ENCODE measurements at regions not wholly inside any gene's neighbourhood (a gene's known extent, or its start where the extent isn't known, plus 50 kb on each side); places are given as distances from the start of the nearest gene placed in this dataset.

GRCh38 chr4:31548823-31549222, 828.7 kb downstream of the PCDH7 start:
- DNase-seq, result no peak
- no peaks in the 10 kb centered on the region for H3K9me3 ChIP-seq (ENCODE audit: control insufficient read depth, low read length, poor library complexity, severe bottlenecking)
- Mint-ChIP-seq H3K27me3 (no peaks in the 10 kb centered on the region), H3K4me3 (no peak overlapping the region), H3K27ac (no peak overlapping the region), H3K36me3 (ENCODE audit: low read depth) (no peaks in the 10 kb centered on the region), H3K4me1 (no peaks in the 10 kb centered on the region)
- ATAC-seq, result no peak

DNA sequence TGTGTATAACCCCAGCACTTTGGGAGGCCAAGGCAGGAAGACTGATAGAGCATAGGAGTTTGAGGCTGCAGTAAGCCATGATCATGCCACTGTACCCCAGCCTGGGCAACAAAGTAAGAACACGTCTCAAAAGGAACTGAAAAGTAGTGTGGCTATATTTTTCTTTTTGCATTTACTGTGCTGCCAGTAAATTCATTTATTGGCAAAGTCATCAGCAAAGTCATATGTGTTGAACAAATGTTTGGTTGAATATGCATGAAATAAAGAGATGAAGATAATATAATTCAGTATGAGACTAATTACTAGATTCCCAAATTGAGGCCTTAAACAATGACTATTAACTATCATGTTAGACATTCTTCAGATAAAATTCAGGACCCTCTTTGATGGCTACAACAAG, 829.1 kb downstream of the PCDH7 start:
- no peak for ATAC-seq

GRCh38 chr4:31557437-31557836, 837.3 kb downstream of the PCDH7 start:
- H3K9me3 ChIP-seq (ENCODE audit: control insufficient read depth, low read length, poor library complexity, severe bottlenecking), result no peaks in the 10 kb centered on the region
- Mint-ChIP-seq H3K4me1 (no peaks in the 10 kb centered on the region), H3K36me3 (ENCODE audit: low read depth) (no peaks in the 10 kb centered on the region), H3K27me3 (no peaks in the 10 kb centered on the region), H3K4me3 (no peak overlapping the region), H3K27ac (no peak overlapping the region)
- ATAC-seq, result no peak
- DNase-seq, result no peak

More for the DNA sequence above, 829.1 kb downstream of the PCDH7 start:
- DNase-seq, result no peak
- no peaks in the 10 kb centered on the region for H3K36me3 Mint-ChIP-seq (ENCODE audit: low read depth)
- H3K27ac Mint-ChIP-seq, result no peak overlapping the region
- H3K4me1 Mint-ChIP-seq, result no peaks in the 10 kb centered on the region
- H3K27me3 Mint-ChIP-seq, result no peaks in the 10 kb centered on the region
- no peak overlapping the region for H3K4me3 Mint-ChIP-seq
- H3K9me3 ChIP-seq (ENCODE audit: control insufficient read depth, low read length, poor library complexity, severe bottlenecking), result no peaks in the 10 kb centered on the region

- no peak overlapping the region for H3K27ac Mint-ChIP-seq
- H3K9me3 ChIP-seq (ENCODE audit: control insufficient read depth, low read length, poor library complexity, severe bottlenecking), result no peaks in the 10 kb centered on the region
- H3K4me1 Mint-ChIP-seq, result no peaks in the 10 kb centered on the region
- H3K36me3 Mint-ChIP-seq (ENCODE audit: low read depth), result no peaks in the 10 kb centered on the region
- DNase-seq (no peak), ATAC-seq (no peak)
- no peaks in the 10 kb centered on the region for H3K27me3 Mint-ChIP-seq
- H3K4me3 Mint-ChIP-seq, result no peak overlapping the region
Measured at GRCh38 chr4:31573554-31573953, 853.4 kb downstream of the PCDH7 start.

DNA sequence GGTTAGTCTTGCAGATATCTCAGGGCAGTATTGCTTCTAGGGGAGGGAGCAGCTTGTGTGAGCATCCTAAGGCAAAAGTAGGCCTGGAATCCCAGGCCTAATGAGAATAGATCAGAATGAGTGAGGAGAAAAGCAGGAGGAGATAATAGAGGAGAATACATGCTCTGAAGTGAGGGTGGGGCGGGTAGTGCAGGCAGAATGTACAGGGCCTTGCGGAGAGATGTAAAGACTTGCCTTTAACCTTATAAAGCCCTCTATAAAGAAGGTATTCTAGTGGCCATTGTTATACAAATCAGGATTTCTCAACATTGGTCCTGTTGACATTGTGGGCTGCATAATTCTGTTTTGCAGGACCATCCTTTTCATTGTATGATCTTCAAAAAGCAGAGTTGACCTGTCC, 855.3 kb downstream of the PCDH7 start:
- Mint-ChIP-seq H3K27ac (no peak overlapping the region), H3K4me1 (no peaks in the 10 kb centered on the region), H3K4me3 (no peak overlapping the region), H3K27me3 (no peaks in the 10 kb centered on the region), H3K36me3 (ENCODE audit: low read depth) (no peaks in the 10 kb centered on the region)
- ATAC-seq, result no peak
- no peaks in the 10 kb centered on the region for H3K9me3 ChIP-seq (ENCODE audit: control insufficient read depth, low read length, poor library complexity, severe bottlenecking)
- DNase-seq, result no peak

GRCh38 chr4:31580843-31581242, 860.7 kb downstream of the PCDH7 start:
- no peaks in the 10 kb centered on the region for H3K36me3 Mint-ChIP-seq (ENCODE audit: low read depth)
- no peaks in the 10 kb centered on the region for H3K27me3 Mint-ChIP-seq
- no peak for DNase-seq
- no peak overlapping the region for H3K4me3 Mint-ChIP-seq
- no peak for ATAC-seq
- no peaks in the 10 kb centered on the region for H3K4me1 Mint-ChIP-seq
- no peak overlapping the region for H3K27ac Mint-ChIP-seq
- H3K9me3 ChIP-seq (ENCODE audit: control insufficient read depth, low read length, poor library complexity, severe bottlenecking), result no peaks in the 10 kb centered on the region

- Mint-ChIP-seq H3K36me3 (ENCODE audit: low read depth) (no peaks in the 10 kb centered on the region), H3K27me3 (no peaks in the 10 kb centered on the region), H3K4me1 (no peaks in the 10 kb centered on the region), H3K27ac (no peak overlapping the region), H3K4me3 (no peak overlapping the region)
- DNase-seq (no peak), ATAC-seq (no peak)
- no peaks in the 10 kb centered on the region for H3K9me3 ChIP-seq (ENCODE audit: control insufficient read depth, low read length, poor library complexity, severe bottlenecking)
Measured at GRCh38 chr4:31585503-31585902, 865.3 kb downstream of the PCDH7 start.

DNA sequence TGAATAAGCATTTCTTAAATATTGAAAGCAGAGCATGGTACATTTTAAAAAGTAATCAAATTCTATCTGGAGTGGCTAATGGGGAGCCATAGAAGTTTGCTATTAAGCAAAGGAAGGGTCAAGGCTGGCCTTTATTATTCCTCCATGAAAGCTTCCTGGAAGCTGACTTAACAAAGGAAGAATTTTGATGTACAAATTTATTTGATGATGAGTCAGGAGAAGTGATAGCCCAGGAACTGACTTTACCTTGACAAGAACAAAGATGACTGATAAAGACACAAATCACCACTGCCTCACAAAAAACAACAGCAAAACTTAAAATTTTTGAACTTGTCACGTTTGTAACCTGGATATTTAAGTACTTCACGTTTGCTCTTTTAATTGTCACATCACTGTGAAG, 872.1 kb downstream of the PCDH7 start:
- no peaks in the 10 kb centered on the region for H3K9me3 ChIP-seq (ENCODE audit: control insufficient read depth, low read length, poor library complexity, severe bottlenecking)
- DNase-seq, result no peak
- Mint-ChIP-seq H3K27me3 (no peaks in the 10 kb centered on the region), H3K36me3 (ENCODE audit: low read depth) (no peaks in the 10 kb centered on the region), H3K4me1 (no peaks in the 10 kb centered on the region), H3K4me3 (no peak overlapping the region), H3K27ac (no peak overlapping the region)
- ATAC-seq, result no peak

DNA sequence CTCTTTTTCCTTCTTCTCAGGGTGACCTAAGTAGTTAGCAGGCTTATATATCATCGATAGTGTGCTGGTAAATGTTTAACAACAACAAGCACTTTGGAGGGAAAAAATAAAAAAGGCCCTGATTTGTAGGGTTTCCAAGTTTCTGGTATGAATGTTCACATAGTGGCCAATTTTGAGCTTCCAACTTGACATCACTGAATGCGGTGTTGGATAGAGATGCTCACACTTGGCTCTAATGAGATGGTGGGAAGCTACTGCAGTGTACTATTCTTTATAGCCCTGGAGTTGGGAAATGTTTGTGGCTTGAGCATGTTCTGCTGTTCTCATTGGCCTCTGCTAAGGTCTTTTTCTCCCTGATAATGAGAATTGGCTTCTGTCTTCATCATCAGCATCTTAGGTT, 875.3 kb downstream of the PCDH7 start:
- no peaks in the 10 kb centered on the region for H3K9me3 ChIP-seq (ENCODE audit: control insufficient read depth, low read length, poor library complexity, severe bottlenecking)
- DNase-seq (no peak), ATAC-seq (no peak)
- no peak overlapping the region for H3K27ac Mint-ChIP-seq
- H3K4me1 Mint-ChIP-seq, result no peaks in the 10 kb centered on the region
- no peaks in the 10 kb centered on the region for H3K27me3 Mint-ChIP-seq
- no peak overlapping the region for H3K4me3 Mint-ChIP-seq
- H3K36me3 Mint-ChIP-seq (ENCODE audit: low read depth), result no peaks in the 10 kb centered on the region

DNA sequence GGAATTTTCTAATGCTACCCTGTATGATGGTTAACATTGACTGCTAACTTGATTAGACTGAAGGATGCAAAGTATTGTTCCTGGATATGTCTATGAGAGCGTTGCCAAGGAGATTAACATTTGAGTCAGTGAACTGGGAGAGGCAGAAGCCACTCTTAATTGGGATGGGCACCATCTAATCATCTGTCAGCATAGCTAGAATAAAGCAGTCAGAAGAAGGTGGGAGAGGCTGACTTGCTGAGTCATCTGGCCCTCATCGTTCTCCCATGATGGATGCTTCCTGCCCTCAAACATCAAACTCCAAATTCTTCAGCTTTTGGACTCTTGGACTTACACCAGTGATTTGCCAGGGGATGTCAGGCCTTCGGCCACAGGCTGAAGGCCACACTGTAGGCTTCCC, 878.5 kb downstream of the PCDH7 start:
- no peaks in the 10 kb centered on the region for H3K36me3 Mint-ChIP-seq (ENCODE audit: low read depth)
- H3K4me1 Mint-ChIP-seq, result no peaks in the 10 kb centered on the region
- DNase-seq, result no peak
- H3K27ac Mint-ChIP-seq, result no peak overlapping the region
- no peak for ATAC-seq
- H3K9me3 ChIP-seq (ENCODE audit: control insufficient read depth, low read length, poor library complexity, severe bottlenecking), result no peaks in the 10 kb centered on the region
- H3K4me3 Mint-ChIP-seq, result no peak overlapping the region
- no peaks in the 10 kb centered on the region for H3K27me3 Mint-ChIP-seq

DNA sequence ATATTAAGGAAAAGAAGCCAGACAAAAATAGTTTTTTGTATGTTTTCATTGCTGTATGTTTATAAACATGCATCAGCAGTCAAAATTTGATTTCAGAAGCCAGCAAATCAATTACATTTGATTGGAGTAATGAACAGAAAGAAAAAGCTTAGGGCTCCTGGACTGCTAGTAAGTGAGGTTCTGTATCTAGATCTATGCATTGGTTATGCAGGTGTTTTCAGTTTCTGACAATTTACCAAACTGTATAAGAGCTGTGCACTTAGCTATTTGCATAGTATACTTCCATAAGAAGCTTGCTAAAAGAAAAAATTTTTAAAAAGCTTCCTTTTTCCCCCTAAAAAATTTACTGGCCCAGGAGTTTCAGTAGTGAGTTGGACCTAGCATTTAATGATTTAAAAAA, 881.6 kb downstream of the PCDH7 start:
- Mint-ChIP-seq H3K4me3 (no peak overlapping the region), H3K27ac (no peak overlapping the region), H3K36me3 (ENCODE audit: low read depth) (no peaks in the 10 kb centered on the region), H3K27me3 (no peaks in the 10 kb centered on the region), H3K4me1 (no peaks in the 10 kb centered on the region)
- no peak for ATAC-seq
- DNase-seq, result no peak
- no peaks in the 10 kb centered on the region for H3K9me3 ChIP-seq (ENCODE audit: control insufficient read depth, low read length, poor library complexity, severe bottlenecking)

GRCh38 chr4:31613946-31614623, 893.9 kb downstream of the PCDH7 start:
- H3K4me3 Mint-ChIP-seq, result no peak overlapping the region
- H3K4me1 Mint-ChIP-seq, result no peaks in the 10 kb centered on the region
- H3K27ac Mint-ChIP-seq, result no peak overlapping the region
- DNase-seq (no peak), ATAC-seq (no peak)
- H3K9me3 ChIP-seq (ENCODE audit: control insufficient read depth, low read length, poor library complexity, severe bottlenecking), result peaks cover 2% of the 10 kb centered on the region
- no peaks in the 10 kb centered on the region for H3K27me3 Mint-ChIP-seq
- H3K36me3 Mint-ChIP-seq (ENCODE audit: low read depth), result no peaks in the 10 kb centered on the region

DNA sequence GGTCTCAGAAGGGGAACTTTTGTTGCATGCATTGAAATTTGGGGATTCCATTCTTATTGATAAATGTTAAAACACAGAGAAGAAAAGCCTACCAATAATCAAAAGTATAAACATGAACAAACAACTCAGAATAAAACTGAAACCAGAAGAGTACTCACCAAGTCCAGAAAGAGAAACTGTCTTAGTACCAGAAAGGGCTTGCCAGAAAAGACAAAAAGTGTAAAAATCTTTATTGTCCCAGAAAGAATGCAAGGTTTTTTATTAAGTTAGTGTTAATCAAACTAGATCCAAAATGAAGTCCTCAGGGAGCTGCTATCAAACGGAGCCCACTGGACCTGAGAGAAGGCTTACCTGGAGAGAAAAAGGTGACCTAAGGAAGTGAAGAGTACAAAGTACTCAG, 897.5 kb downstream of the PCDH7 start:
- H3K9me3 ChIP-seq (ENCODE audit: control insufficient read depth, low read length, poor library complexity, severe bottlenecking), result no peaks in the 10 kb centered on the region
- Mint-ChIP-seq H3K4me1 (no peaks in the 10 kb centered on the region), H3K27me3 (no peaks in the 10 kb centered on the region), H3K4me3 (no peak overlapping the region), H3K36me3 (ENCODE audit: low read depth) (no peaks in the 10 kb centered on the region), H3K27ac (no peak overlapping the region)
- DNase-seq (no peak), ATAC-seq (no peak)

DNA sequence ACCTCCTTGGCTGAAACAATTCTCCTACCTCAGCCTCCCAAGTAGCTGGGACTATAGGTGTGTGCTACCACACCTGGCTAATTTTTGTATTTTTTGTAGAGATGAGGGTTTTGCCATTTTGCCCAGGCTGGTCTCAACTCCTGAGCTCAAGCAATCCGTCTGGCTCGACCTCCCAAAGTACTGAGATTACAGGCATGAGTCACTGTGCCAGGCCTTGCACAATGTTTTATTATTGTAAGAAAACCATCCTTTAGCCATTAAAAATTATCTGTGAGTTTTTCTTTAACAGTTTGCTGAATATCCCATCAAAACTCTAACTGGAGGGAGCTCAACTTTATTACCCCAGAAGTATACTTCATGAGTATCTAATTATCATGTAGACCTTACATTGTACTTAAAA, 900.3 kb downstream of the PCDH7 start:
- DNase-seq (no peak), ATAC-seq (no peak)
- H3K27me3 Mint-ChIP-seq, result no peaks in the 10 kb centered on the region
- H3K9me3 ChIP-seq (ENCODE audit: control insufficient read depth, low read length, poor library complexity, severe bottlenecking), result no peaks in the 10 kb centered on the region
- H3K4me1 Mint-ChIP-seq, result no peaks in the 10 kb centered on the region
- H3K27ac Mint-ChIP-seq, result no peak overlapping the region
- H3K4me3 Mint-ChIP-seq, result no peak overlapping the region
- H3K36me3 Mint-ChIP-seq (ENCODE audit: low read depth), result no peaks in the 10 kb centered on the region

Measured in T-helper 17 cell (primary cell).